Caki2 (cell line): ENCODE measurements at regions not wholly inside any gene's neighbourhood (a gene's known extent, or its start where the extent isn't known, plus 50 kb on each side); places are given as distances from the start of the nearest gene placed in this dataset.
"Not testable (repeated sequence)": the region's sequence is repeated elsewhere in the genome, so short reads cannot be mapped to it uniquely, and the experiment has no call there.

ENCODE experiments used
- DNase-seq: peaks from one replicate; pipeline ENCODE4 v3.0.0-alpha.2; 2015; ENCODE audit warnings: low read depth
- in situ Hi-C: cut with HindIII; loops from 2 replicates; pipeline ENCODE4 v1.10.0; 2016; ENCODE audit warnings: low sequenced_read_pairs, low pct_unique_long_range_greater_than_20kb, mixed read lengths

DNA sequence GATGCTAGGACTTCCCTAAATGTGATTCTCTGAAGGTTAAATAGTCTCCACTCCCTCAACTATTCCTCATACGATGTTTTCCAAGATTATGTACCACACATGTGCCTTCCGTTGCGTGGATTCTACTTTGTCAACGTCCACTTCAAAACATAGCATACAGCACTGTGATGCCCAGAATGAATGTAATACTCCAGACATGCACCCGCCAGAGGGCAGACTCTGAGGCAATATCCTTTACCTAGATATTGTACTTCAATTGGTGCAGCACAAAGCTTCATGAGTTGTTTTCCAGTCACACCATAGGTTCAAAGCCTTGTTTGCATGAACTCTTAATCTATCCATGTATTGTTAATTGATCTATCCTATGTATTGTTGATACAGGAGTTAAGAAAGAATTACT, 201.0 kb upstream of the NABP1 start:
- in situ Hi-C loops = no loop called here
- DNase-seq = no peak

DNA sequence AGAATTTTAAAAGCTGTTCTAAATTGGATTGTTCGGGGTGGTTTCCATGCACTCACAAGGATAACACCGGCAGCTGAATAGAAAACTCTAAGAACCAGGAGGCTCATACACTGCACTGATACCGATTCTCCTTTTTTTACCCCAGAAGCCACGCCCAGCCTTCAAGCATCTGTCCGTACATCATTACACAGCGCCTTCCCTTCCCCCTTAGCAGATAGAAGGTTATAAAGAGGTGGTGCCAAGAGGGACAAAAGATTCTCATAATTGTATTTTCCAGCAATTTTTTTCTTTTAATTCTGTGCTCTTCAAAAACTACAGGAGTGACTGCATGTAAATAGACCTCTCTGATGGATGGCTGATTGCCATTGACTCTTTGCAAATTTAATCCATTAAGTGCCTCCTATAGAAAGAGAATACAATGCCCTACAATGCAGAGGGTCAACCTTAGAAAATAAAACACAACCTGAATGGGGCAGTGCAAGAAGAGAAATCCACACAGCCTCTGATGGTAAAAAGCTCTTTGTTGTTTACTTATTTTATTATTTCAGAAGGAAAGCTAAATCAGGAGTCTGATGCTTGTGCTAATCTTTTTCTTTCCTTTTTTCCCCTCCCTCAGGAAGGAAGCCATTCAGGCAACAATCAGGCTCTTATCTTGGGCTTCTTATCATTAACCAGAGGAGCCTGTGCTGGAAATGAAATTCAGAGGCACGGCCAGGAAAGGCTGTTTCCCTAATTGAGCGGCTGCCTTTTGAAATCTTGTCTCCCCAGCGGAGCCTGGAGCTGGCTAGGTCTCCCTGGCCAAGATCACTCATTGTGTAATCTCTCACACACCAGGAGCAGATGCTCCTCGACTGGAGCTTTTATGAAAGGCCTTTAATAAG, 198.9 kb upstream of the NABP1 start:
- in situ Hi-C loops = no loop called here
- DNase-seq = no peak

DNA sequence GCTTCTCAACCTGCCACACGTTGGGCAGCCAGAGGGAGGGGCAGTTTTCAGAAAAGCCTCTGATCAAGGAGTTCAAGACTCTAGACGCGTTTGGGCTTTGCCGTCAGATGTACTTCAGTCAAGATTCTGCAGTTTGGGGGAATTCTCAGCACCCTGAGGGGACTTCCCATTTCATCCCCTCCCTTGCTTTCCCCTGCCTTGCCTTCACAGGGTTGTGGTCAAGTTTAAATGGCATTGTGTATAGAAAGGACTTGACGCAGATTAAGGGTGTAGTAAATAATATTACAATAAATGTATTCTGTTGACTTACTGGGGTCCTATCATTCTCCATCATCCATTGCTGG, 198.3 kb upstream of the NABP1 start:
- in situ Hi-C loops = no loop called here
- no peak for DNase-seq

DNA sequence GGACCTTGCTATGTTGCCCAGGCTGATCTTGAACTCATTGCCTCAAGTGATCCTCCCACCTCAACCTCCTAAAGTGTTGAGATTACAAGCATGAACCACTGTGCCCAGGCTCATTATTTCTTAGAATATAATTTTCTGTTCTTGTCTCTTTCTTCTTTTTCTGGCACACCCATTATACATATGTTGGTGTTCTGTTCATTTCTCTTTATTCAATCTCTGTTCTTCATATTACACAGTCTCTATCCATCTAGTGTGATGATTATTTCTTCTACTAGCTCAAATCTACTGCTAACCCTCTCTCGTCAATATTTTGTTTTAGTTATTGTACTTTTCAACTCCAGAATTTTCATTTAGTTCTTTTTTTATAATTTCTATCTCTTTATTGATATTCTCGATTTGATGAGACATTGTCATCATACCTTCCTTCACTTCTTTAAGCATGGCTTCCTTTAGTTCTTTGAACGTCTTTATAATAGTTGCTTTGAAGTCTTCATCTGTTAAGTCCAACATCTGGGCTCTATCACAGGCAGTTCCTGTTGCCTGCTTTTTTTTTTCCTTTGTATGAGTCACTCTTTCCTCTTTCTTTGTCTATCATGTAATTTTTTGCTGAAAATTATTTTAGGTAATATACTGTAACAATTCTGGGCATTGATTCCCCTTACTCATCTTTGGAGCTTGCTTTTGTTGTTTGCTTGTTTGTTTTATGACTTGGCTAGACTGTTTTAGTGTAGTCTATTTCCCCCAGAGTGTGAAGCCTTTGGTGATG, 196.4 kb upstream of the NABP1 start:
- DNase-seq = no peak
- in situ Hi-C loops = no loop called here

DNA sequence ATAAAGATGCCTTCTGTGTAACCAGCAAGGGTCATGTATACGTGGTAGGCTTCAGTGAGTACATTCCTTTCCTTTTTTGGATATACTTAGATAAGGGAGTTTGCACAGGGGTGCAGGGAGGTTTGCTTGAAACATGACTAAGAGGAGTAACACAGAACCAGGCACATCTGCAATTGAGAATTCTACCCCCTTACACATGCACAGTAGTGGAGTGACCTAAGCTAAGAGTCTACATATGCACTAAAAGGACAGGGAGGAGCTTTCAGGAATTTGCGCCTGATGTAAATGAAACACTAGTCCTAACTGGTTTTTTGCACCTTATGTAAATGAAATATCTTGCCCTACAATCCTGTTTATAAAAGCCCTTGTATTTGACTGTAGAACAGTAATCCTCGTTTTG, 194.8 kb upstream of the NABP1 start:
- no peak for DNase-seq
- in situ Hi-C loops = no loop called here

DNA sequence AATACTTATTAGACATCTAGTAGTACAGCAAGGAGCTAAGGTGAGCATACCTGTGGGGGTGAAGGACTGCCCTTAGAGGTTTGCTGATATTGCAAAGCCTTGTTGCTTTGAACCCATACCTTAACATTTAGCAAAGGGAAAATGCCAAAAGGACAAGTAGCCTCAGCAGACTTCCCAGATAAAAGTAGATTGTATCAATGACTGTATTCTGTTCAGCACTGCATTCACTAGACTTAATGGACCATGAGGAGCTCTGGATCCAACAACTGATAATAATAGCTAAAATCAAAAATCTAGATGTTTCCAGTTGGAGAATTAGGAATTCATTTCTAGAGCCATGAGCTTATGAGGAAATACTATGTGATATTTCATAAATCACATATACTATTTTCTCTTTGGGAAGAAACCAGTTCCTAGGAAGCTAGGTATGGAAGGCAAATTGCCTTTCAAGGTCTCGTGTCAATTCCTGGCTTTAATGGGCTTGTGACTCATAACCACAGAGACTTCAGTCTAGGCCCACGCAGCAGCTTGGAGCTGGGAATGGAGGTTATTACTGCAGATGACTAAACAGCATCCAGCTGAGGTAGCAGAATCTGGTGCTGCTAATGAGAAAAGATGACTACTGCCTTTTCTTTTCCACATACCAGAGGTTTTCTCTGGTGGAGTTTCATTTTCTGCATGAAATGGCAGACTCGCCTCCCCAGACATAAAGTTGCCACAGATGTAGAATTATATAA, 191.2 kb upstream of the NABP1 start:
- in situ Hi-C loops = no loop called here
- DNase-seq = peak; percentile 83

DNA sequence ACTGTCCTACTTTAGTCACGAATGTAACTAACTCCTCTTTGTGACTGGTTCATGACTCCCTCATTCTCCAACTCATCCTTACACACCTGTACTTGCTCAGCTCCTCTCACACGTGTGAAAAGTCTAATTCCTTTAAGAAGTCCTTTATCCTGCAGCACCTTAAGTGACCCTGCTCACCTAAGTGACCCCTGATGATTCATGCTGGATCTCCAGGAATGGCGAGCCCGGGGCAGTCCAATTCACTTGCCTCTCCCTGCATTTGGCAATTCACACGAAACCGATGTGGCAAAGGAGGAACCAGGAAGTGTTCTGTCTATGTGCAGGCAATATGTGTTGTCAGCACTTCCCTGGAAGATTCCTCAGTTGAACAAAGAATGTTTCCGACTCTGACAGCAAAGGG, 189.8 kb upstream of the NABP1 start:
- in situ Hi-C loops = no loop called here
- DNase-seq = peak; percentile 17

DNA sequence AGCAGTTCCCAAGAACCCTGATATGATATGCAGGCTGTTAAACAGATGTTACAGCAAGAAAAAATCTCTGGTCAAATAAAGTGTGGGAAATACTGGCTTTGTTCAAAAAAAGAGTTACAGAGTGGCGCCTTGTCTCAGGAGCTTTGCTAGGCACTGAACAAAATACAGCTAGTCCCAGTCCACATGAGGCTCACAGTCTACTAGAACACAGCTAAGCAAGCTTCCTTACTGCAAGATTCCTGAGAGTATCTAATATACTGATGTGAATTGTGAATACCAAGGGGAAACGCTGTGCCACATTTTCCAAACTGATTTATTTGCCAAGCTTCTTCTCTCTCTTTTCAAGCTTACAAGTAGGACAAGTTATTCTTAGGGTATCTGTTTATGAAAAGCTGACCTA, 188.8 kb upstream of the NABP1 start:
- in situ Hi-C loops = no loop called here
- DNase-seq = no peak

DNA sequence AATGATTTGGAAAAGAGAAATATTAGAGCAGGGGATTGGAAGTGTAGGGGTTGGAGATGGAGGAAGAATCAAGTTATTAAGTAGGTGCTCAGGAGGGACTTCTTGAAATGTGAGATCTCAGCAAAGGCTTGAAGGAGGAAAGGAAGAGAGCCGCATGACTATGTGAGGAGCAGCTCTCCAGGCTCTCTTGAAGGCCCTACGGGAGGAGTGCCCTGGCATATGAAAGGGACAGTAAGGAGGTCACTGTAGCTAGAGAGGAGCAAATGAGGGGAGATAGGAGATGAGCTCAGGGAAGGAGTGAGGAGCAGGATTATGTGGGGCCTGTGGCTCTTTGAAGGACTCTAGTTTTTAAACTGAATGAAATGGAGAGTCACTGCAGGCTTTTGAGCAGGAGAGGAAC, 181.1 kb upstream of the NABP1 start:
- DNase-seq = no peak
- in situ Hi-C loops = no loop called here

DNA sequence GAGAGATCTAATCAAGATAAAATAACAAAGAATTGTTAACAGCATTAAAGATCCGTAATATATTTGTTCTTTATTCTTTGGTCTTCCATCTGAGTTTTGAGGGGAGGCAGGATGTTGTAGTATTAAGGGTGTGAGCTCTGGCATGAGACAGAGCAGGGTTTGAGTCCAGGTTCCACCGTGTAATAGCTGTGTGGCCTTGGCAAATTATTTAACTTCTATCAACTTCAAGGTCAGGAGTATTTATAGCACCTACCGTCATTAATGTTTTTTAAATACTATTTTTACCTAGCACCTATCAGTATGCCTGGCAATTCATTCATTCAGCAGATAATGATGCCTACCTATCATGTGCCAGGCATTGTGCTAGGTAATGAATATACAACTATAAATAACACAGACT, 180.1 kb upstream of the NABP1 start:
- in situ Hi-C loops = no loop called here
- no peak for DNase-seq

DNA sequence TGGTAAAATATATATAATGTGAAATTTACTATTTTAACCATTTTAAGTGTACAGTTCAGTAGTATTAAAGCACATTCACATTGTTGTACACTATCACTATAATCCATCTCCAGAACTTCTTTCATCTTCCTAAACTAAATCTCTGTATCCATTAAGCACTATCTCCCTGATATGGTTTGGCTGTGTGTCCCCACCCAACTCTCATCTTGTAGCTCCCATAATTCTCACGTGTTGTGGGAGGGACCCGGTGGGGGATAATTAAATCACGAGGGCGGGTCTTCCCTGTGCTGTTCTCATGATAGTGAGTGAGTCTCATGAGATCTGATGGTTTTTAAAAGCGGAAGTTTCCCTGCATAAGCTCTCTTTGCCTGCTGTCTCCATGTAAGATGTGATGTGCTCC, 178.9 kb upstream of the NABP1 start:
- DNase-seq = no peak
- in situ Hi-C loops = no loop called here

DNA sequence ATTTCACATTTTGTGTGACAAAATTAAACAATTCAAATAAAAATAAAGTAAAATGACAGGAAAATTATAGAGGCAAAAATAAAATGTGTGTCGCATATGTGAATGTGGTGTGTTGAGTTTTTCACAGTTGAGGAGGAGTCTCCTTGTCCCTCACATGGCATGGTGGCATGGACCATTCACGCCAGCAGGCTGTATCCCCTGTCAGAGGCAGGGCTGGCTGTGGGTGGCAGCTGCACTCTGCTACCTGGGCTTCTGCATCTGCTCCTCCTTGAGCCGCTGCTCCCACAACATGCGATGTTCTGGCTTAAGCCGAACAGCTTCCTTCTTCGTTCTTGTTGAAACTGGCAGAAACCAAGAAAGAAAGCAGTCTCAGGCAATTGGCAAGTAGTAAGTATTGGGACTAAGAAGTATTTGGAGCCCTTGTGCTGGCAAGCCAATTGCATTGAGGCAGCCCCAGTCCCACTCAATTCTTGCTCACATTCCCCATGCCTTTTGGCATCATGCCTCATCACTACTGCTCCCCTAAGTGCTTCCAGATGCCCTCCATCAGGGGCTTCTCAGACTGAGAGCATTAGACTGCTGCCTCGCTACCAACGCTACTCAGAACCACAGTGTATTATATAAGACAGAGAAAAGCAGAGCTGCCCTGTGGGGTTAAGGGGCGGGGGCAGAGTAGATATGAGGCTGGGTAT, 177.9 kb upstream of the NABP1 start:
- DNase-seq = no peak
- in situ Hi-C loops = no loop called here

DNA sequence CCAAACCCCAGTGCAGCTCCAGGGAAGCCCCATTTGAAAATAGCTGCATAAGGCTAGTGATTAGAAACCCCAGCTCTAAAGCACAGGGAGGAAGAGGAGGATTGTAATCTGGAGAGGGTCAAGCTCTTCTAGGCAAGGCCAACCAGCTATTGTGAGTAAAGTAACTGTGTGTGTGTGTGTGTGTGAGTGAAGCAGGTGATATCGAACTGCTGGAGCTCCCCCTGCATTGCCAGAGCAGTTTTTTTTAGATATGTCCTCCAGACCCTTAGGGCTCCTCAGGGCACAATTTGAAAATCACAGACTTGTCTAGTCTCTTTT, 177.4 kb upstream of the NABP1 start:
- DNase-seq = no peak
- in situ Hi-C loops = no loop called here

DNA sequence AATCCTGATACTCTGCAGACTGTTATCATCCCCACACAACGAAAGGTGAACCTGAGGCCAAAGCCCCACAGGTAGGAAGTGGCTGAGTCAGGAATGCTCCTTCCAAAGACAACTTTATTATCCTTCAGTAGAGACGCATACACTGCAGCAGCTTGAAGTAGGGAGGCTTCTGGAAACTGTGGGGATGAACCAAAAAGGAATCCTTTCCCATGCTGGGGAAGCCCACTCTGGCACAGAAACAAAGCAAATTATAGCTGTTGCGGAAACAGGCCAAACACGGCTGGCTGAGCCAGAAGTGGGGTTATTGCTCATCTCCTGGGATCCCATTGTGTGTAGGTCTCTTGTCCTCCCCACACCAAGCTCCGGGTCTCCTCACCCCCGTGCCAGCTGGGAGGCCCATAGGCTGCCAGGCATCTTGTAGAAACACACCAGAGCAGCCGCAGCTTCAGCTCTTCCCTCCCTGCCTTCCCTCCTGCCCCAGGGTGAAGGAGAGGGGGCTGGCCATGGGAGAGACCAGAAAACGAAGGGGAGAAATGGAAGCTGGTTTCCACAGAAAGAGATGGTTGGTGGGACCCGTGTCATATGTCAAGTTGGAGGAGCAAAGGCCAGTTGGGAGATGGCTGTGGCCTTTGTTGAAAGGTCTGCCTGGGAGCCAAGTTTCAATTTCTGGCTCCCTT, 176.9 kb upstream of the NABP1 start:
- in situ Hi-C loops = no loop called here
- DNase-seq = peak; percentile 14

DNA sequence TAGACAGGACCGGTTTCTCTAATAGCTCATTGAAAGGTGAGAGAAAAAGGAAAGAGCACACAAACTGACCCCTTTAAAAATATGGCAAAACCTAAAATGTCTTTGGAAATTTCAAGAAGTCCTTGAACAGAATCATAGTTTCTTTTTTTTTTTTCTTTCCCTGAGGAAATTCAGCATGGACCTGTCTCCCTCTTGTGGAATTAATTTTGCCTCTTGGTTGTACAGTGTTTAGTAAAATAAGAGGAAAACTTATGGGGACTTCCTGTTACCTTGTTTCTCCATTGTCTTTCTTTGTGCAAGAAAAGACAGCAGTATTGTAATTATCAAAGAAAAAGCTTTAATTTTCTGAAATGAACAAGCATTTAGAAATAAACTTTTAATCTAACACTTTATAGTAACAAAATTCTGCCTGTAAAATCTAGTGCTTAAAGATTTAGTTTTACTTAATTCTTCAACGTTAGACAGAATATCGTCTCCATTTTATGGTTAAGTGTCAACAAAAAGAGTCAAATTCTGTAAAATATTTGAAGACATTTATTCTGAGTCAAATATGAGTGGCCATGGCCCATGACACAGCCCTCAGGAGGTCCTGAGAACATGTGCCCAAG, 176.3 kb upstream of the NABP1 start:
- in situ Hi-C loops = no loop called here
- DNase-seq = peak; percentile 57

DNA sequence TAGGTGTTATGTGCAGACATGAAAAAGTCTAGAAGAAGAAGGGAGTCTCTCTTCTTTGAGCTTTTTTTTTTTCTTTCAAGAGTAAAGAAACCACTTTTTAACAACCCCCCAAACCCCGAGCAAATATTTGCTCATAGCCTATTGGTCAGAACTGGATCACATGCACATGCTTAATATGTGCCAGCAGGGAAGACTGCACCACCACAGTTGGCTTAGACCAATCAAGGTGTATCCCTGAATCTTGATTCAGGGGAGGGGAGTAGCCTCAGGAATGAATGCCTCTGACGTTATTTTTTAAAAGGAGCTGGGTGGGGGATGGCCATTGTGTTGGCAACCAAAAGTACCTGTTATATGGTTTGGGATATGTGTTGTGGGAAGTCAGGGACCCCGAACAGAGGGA, 171.4 kb upstream of the NABP1 start:
- no peak for DNase-seq
- in situ Hi-C loops = no loop called here

DNA sequence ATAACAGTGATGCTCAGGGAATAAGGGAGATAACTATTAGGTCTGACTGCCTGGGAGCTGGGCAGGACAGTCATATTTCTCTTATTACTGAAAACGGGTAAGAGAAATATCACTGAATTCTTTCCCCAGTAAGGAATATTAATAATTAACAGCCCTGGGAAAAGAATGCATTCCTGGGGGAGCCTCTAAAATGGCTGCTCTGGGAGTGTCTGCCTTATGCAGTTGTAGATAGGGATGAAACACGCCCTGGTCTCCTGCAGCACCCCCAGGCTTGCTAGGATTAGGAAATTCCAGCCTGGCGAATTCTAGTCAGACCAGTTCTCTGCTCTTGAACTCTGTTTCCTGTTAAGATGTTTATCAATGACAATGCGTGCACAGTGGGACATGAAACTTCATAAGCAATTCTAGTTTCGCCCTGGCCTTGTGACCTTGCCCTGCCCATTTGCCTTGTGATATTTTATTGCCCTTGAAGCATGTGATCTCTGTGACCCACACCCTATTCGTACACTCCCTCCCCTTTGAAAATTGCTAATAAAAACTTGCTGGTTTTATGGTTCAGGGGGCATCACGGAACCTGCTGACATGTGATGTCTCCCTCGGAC, 170.6 kb upstream of the NABP1 start:
- in situ Hi-C loops = not testable (repeated sequence)

DNA sequence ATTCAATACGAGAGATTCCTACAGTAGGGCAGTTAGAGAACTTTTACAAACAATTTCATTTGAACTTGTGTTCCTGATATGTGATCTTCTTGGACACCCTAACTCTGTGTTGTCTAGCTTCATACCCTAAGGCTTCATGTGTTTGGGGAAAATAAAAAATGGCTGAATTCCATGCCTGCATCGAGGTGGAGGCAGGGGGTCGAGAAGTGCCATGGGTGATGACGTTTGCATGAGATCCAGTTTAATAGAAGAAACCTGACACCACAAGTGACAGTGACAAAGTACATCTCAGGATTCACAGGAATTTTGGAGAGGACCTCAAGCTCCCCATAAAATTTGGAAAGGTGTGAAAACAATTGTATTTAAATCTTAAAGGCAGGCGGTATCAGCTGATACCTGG, 169.2 kb upstream of the NABP1 start:
- in situ Hi-C loops = no loop called here
- DNase-seq = no peak

More for the DNA sequence above, 170.6 kb upstream of the NABP1 start:
- DNase-seq = not testable (repeated sequence)
